ENCODE measurements at regions not wholly inside any gene's neighbourhood (a gene's known extent, or its start where the extent isn't known, plus 50 kb on each side); places are given as distances from the start of the nearest gene placed in this dataset.
A peak's percentile ranks its signal among the peaks of the same experiment; 100 is the strongest.
"Not testable (repeated sequence)": the region's sequence is repeated elsewhere in the genome, so short reads cannot be mapped to it uniquely, and the experiment has no call there.

GRCh38 chr18:976393-977128, 71.9 kb downstream of the ADCYAP1 start:
- not testable (repeated sequence) for H3K9me3 Mint-ChIP-seq (ENCODE audit: unreplicated experiment); H3K4me1 Mint-ChIP-seq (ENCODE audit: unreplicated experiment); DNase-seq (ENCODE audit: low spot score); H3K27me3 Mint-ChIP-seq (ENCODE audit: unreplicated experiment)
- Mint-ChIP-seq H3K36me3 (ENCODE audit: low read depth, unreplicated experiment) (peaks cover 13% of the 10 kb centered on the region), H3K4me3 (ENCODE audit: unreplicated experiment) (peak overlapping the region; percentile 90), H3K27ac (ENCODE audit: unreplicated experiment) (peak overlapping the region; percentile 86)

GRCh38 chr18:977327-977726, 72.7 kb downstream of the ADCYAP1 start:
- H3K9me3 Mint-ChIP-seq (ENCODE audit: unreplicated experiment); H3K4me1 Mint-ChIP-seq (ENCODE audit: unreplicated experiment); H3K27me3 Mint-ChIP-seq (ENCODE audit: unreplicated experiment); DNase-seq (ENCODE audit: low spot score); H3K27ac Mint-ChIP-seq (ENCODE audit: unreplicated experiment): not testable (repeated sequence)
- Mint-ChIP-seq H3K4me3 (ENCODE audit: unreplicated experiment) (peak overlapping the region; percentile 90), H3K36me3 (ENCODE audit: low read depth, unreplicated experiment) (peaks cover 13% of the 10 kb centered on the region)

- not testable (repeated sequence) for H3K4me1 Mint-ChIP-seq (ENCODE audit: unreplicated experiment); H3K9me3 Mint-ChIP-seq (ENCODE audit: unreplicated experiment); H3K27ac Mint-ChIP-seq (ENCODE audit: unreplicated experiment); H3K27me3 Mint-ChIP-seq (ENCODE audit: unreplicated experiment); H3K4me3 Mint-ChIP-seq (ENCODE audit: unreplicated experiment); DNase-seq (ENCODE audit: low spot score)
- H3K36me3 Mint-ChIP-seq (ENCODE audit: low read depth, unreplicated experiment): peaks cover 13% of the 10 kb centered on the region
Measured at GRCh38 chr18:977732-978131, 73.1 kb downstream of the ADCYAP1 start.

DNA sequence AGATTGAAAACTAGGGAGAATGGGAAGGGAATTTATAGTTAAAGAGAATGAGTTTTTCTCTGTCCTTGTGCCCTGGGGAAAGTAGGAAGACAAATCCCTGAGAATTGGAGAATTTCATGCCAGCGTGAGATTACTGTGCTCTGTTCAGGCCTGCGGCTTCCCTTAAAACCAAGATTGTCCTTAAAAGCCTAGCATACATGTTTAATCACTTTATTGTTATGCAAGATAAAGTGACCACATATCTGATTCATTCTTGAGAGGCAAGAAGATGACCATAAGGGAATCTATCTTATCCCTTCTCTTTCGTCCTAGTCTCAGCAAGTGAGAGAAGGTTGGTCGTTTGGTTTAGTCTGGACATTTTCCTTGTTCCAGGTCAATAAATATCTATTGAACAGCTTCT, 75.9 kb downstream of the ADCYAP1 start:
- Mint-ChIP-seq H3K9me3 (ENCODE audit: unreplicated experiment) (no peaks in the 10 kb centered on the region), H3K36me3 (ENCODE audit: low read depth, unreplicated experiment) (peaks cover 13% of the 10 kb centered on the region), H3K27me3 (ENCODE audit: unreplicated experiment) (peaks cover 3% of the 10 kb centered on the region), H3K27ac (ENCODE audit: unreplicated experiment) (no peak overlapping the region), H3K4me1 (ENCODE audit: unreplicated experiment) (peaks cover 13% of the 10 kb centered on the region), H3K4me3 (ENCODE audit: unreplicated experiment) (no peak overlapping the region)
- TF ChIP-seq, protein P1, sequence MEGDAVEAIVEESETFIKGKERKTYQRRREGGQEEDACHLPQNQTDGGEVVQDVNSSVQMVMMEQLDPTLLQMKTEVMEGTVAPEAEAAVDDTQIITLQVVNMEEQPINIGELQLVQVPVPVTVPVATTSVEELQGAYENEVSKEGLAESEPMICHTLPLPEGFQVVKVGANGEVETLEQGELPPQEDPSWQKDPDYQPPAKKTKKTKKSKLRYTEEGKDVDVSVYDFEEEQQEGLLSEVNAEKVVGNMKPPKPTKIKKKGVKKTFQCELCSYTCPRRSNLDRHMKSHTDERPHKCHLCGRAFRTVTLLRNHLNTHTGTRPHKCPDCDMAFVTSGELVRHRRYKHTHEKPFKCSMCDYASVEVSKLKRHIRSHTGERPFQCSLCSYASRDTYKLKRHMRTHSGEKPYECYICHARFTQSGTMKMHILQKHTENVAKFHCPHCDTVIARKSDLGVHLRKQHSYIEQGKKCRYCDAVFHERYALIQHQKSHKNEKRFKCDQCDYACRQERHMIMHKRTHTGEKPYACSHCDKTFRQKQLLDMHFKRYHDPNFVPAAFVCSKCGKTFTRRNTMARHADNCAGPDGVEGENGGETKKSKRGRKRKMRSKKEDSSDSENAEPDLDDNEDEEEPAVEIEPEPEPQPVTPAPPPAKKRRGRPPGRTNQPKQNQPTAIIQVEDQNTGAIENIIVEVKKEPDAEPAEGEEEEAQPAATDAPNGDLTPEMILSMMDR (IDR thresholded peaks at IDR 0.05; ENCODE audit: unreplicated experiment): no peak
- DNase-seq (ENCODE audit: low spot score): no peak

GRCh38 chr18:984004-984403, 79.3 kb downstream of the ADCYAP1 start:
- no peaks in the 10 kb centered on the region for H3K9me3 Mint-ChIP-seq (ENCODE audit: unreplicated experiment)
- TF ChIP-seq, protein P1 (IDR thresholded peaks at IDR 0.05; ENCODE audit: unreplicated experiment): no peak
- no peak overlapping the region for H3K27ac Mint-ChIP-seq (ENCODE audit: unreplicated experiment)
- no peak overlapping the region for H3K4me3 Mint-ChIP-seq (ENCODE audit: unreplicated experiment)
- H3K4me1 Mint-ChIP-seq (ENCODE audit: unreplicated experiment): peaks cover 8% of the 10 kb centered on the region
- no peak for DNase-seq (ENCODE audit: low spot score)
- no peaks in the 10 kb centered on the region for H3K36me3 Mint-ChIP-seq (ENCODE audit: low read depth, unreplicated experiment)
- no peaks in the 10 kb centered on the region for H3K27me3 Mint-ChIP-seq (ENCODE audit: unreplicated experiment)

DNA sequence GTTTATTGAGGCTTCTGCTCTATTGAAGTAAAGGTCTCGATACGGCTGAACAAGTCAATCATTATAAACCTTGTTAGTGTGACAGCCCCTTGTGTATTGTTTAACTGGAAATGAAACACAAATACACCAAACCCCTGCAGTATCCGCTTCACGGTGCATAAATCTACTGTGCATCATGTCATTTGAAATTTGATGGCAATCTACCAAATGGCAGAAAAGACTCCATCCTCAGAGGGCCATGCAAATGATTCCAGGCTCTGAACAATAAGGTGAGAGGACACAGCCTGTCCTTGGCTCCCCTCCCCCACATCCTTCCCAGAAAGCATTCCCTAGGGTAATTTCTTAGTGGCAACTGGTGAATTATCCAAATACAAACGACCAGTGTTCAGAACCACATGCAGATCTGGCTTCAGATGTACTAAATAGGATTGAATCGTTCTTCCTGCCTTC, 80.6 kb downstream of the ADCYAP1 start:
- H3K27me3 Mint-ChIP-seq (ENCODE audit: unreplicated experiment): no peaks in the 10 kb centered on the region
- TF ChIP-seq, protein P1 (IDR thresholded peaks at IDR 0.05; ENCODE audit: unreplicated experiment): no peak
- no peak for DNase-seq (ENCODE audit: low spot score)
- no peaks in the 10 kb centered on the region for H3K36me3 Mint-ChIP-seq (ENCODE audit: low read depth, unreplicated experiment)
- H3K4me3 Mint-ChIP-seq (ENCODE audit: unreplicated experiment): no peak overlapping the region
- no peak overlapping the region for H3K27ac Mint-ChIP-seq (ENCODE audit: unreplicated experiment)
- H3K9me3 Mint-ChIP-seq (ENCODE audit: unreplicated experiment): no peaks in the 10 kb centered on the region
- H3K4me1 Mint-ChIP-seq (ENCODE audit: unreplicated experiment): peaks cover 8% of the 10 kb centered on the region
